Fibroblast of the aortic adventitia (primary cell): ENCODE measurements at regions not wholly inside any gene's neighbourhood (a gene's known extent, or its start where the extent isn't known, plus 50 kb on each side); places are given as distances from the start of the nearest gene placed in this dataset.

ENCODE experiments used
- DNase-seq: peaks from one replicate; pipeline ENCODE4 v3.0.0-alpha.2; 2010; ENCODE audit warnings: low read depth
- H3K4me3 ChIP-seq: 2 replicates; pipeline ENCODE4 v1.5.1; 2011; ENCODE audit warnings: low read depth, mild to moderate bottlenecking, control low read depth, low read length, moderate library complexity
- CTCF ChIP-seq: IDR thresholded peaks from 2 replicates; pipeline ENCODE4 v1.5.1; 2011; ENCODE audit warnings: mild to moderate bottlenecking, low read length, control low read depth, inconsistent platforms; ENCODE audit not compliant: insufficient read depth

- no peak overlapping the region for H3K4me3 ChIP-seq
- DNase-seq, result no peak
- TF ChIP-seq CTCF, result no peak
Observed at GRCh38 chr2:153052807-153053559, 334.6 kb downstream of the ARL6IP6 start.

DNA sequence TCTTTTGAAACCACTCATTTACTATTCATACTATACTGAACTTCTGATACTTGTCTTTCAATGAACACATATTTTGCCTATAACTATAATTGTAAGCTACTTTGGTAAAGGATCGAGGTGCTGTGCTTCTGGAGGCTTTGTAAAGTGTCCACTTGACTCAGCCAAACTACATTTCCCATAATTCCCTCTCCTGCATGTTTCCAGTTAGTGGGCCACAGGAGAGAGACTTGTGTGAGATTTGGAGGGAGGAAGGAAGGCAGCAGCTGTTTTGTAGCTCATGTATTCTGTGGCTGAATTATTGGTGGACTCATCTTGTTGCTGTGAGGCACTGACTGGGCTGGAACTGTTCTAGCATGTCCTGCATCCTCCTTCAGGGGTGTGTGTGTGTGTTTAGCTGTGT lies 328.8 kb downstream of the ARL6IP6 start:
- DNase-seq, result no peak
- no peak overlapping the region for H3K4me3 ChIP-seq
- no peak for TF ChIP-seq CTCF

GRCh38 chr2:153043385-153043784 lies 325.0 kb downstream of the ARL6IP6 start:
- TF ChIP-seq CTCF, result no peak
- no peak overlapping the region for H3K4me3 ChIP-seq
- no peak for DNase-seq

DNA sequence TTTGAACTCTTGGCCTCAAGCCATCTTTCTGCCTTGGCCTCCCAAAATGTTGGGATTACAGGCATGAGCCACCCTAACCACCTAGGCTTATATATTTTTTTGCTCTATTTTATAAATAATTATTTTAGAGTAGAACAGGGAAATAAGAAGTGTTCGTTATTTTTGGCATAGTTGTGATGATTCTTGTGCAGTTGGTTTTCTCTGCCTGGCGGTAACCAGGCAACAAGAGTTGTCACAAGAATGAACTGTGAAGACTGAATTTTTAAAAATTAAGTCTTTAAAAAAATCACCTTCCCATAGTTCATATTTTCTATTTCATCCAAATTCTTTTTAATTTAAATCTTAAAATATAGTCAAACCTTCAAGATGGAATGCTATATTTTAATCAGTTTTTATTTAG lies 310.2 kb downstream of the ARL6IP6 start:
- no peak for TF ChIP-seq CTCF
- DNase-seq, result no peak
- H3K4me3 ChIP-seq, result no peak overlapping the region

GRCh38 chr2:153027533-153027932 lies 309.1 kb downstream of the ARL6IP6 start:
- TF ChIP-seq CTCF, result no peak
- no peak overlapping the region for H3K4me3 ChIP-seq
- no peak for DNase-seq

DNA sequence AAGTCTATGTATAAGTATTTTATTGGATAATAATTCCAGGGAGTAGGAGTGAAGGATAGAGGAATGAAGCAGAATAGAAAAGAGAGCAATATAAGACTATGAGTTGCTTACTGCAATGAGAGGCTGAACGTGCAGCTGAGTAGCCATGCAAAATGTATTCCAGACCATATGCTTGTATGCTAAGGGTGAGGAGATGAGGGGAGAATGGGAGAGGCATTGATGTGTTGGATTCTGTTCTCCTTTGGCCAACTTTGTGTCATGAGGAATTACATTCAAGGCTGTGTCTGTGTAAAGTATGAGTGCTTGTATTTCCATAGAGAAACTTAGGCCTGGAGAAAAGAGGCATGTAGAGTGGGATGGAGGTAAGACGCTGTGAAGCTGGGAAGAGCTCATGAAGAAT lies 301.8 kb downstream of the ARL6IP6 start:
- TF ChIP-seq CTCF, result no peak
- no peak for DNase-seq
- H3K4me3 ChIP-seq, result no peak overlapping the region
